HepG2 (cell line): ENCODE measurements at regions not wholly inside any gene's neighbourhood (a gene's known extent, or its start where the extent isn't known, plus 50 kb on each side); places are given as distances from the start of the nearest gene placed in this dataset.

Experiments
- EED ChIP-seq: sonication (generic); formaldehyde crosslinking; IDR thresholded peaks from 2 replicates; pipeline ENCODE4 v1.5.0; 2020; ENCODE audit warnings: mild to moderate bottlenecking, missing genetic modification reagents
- ELF1 ChIP-seq: sonication (generic); formaldehyde crosslinking; IDR thresholded peaks from 2 replicates; pipeline ENCODE4 v1.4.0; 2020; ENCODE audit warnings: missing genetic modification reagents
- ELF4 ChIP-seq: sonication (generic); formaldehyde crosslinking; IDR thresholded peaks from 2 replicates; pipeline ENCODE4 v1.5.0; 2020; ENCODE audit warnings: missing genetic modification reagents, mild to moderate bottlenecking, moderate library complexity, borderline replicate concordance
- FOXP4 ChIP-seq: sonication (generic); formaldehyde crosslinking; IDR thresholded peaks from 2 replicates; pipeline ENCODE4 v1.4.0; 2020; ENCODE audit warnings: missing genetic modification reagents
- HOMEZ ChIP-seq: IDR thresholded peaks from 2 replicates; pipeline ENCODE4 v1.6.1; 2016; ENCODE audit warnings: low read depth
- NFIC ChIP-seq: IDR thresholded peaks from 2 replicates; pipeline ENCODE4 v1.6.1; 2012; ENCODE audit warnings: mild to moderate bottlenecking, low read length, inconsistent platforms
- NFKB2 ChIP-seq: sonication (generic); formaldehyde crosslinking; IDR thresholded peaks from 2 replicates; pipeline ENCODE4 v1.4.0; 2020; ENCODE audit warnings: missing genetic modification reagents, borderline replicate concordance
- POGZ ChIP-seq: sonication (generic); formaldehyde crosslinking; IDR thresholded peaks from 2 replicates; pipeline ENCODE4 v1.4.0; 2020; ENCODE audit warnings: mild to moderate bottlenecking, missing genetic modification reagents
- PPARG ChIP-seq: conservative IDR thresholded peaks from 2 replicates; pipeline ENCODE4 v1.6.1; 2016; ENCODE audit warnings: missing biosample characterization, missing genetic modification reagents
- RERE ChIP-seq: IDR thresholded peaks from 2 replicates; pipeline ENCODE4 v1.6.1; 2016; ENCODE audit warnings: low read depth, missing genetic modification reagents, missing compliant biosample characterization
- SNRNP70 ChIP-seq: fragments of 200-400 bp; formaldehyde crosslinking; IDR thresholded peaks from 2 replicates; pipeline ENCODE4 v1.6.1; 2017; ENCODE audit warnings: mild to moderate bottlenecking, low read depth, low read length, moderate library complexity
- UBTF ChIP-seq: sonication (generic); formaldehyde crosslinking; IDR thresholded peaks from 2 replicates; pipeline ENCODE4 v1.4.0; 2020; ENCODE audit warnings: mild to moderate bottlenecking, missing genetic modification reagents
- ZBTB25 ChIP-seq: IDR thresholded peaks from 2 replicates; pipeline ENCODE4 v1.6.1; 2018; ENCODE audit warnings: missing genetic modification reagents
- ZFP1 ChIP-seq: IDR thresholded peaks from 2 replicates; pipeline ENCODE4 v1.6.1; 2016
- ZMAT3 ChIP-seq: sonication (generic); formaldehyde crosslinking; conservative IDR thresholded peaks from 2 replicates; pipeline ENCODE4 v1.7.0; 2021; ENCODE audit warnings: missing genetic modification reagents
- ZNF138 ChIP-seq: sonication (generic); formaldehyde crosslinking; IDR thresholded peaks from 2 replicates; pipeline ENCODE4 v1.5.0; 2020; ENCODE audit warnings: mild to moderate bottlenecking, low read depth, missing genetic modification reagents
- ZNF20 ChIP-seq: sonication (generic); formaldehyde crosslinking; IDR thresholded peaks from 2 replicates; pipeline ENCODE4 v1.4.0; 2020; ENCODE audit warnings: mild to moderate bottlenecking, moderate library complexity, missing genetic modification reagents
- ZNF256 ChIP-seq: sonication (generic); formaldehyde crosslinking; conservative IDR thresholded peaks from 2 replicates; pipeline ENCODE4 v1.4.0; 2020; ENCODE audit warnings: missing genetic modification reagents
- ZNF530 ChIP-seq: sonication (generic); formaldehyde crosslinking; IDR thresholded peaks from 2 replicates; pipeline ENCODE4 v1.5.0; 2020; ENCODE audit warnings: low read depth, mild to moderate bottlenecking, missing genetic modification reagents

GRCh38 chr15:53434174-53434678 lies 325.2 kb downstream of the WDR72 start (continued):
- TF ChIP-seq ZNF530 (CRISPR knock-in tag) (no peak), ZFP1 (CRISPR knock-in tag) (no peak), SNRNP70 (no peak), POGZ (CRISPR knock-in tag) (peak; percentile 88), ZBTB25 (CRISPR knock-in tag) (no peak), EED (CRISPR knock-in tag) (no peak), ZNF256 (CRISPR knock-in tag) (no peak), ELF1 (CRISPR knock-in tag) (no peak), FOXP4 (CRISPR knock-in tag) (peak; percentile 93), ELF4 (CRISPR knock-in tag) (no peak), NFIC (peak; percentile 86), HOMEZ (CRISPR knock-in tag) (0 out of 2 replicates have a peak, but pooled peaks have one; percentile 37), NFKB2 (CRISPR knock-in tag) (no peak), RERE (CRISPR knock-in tag) (peak; percentile 10; the same call in 1 of the 2 replicates), UBTF (CRISPR knock-in tag) (0 out of 2 replicates have a peak, but pooled peaks have one; percentile 29), ZMAT3 (CRISPR knock-in tag) (no peak), ZNF138 (CRISPR knock-in tag) (no peak), PPARG (CRISPR knock-in tag) (peak; percentile 32; the same call in 1 of the 2 replicates), ZNF20 (CRISPR knock-in tag) (no peak)
